H1 (cell line): ENCODE measurements at regions not wholly inside any gene's neighbourhood (a gene's known extent, or its start where the extent isn't known, plus 50 kb on each side); places are given as distances from the start of the nearest gene placed in this dataset.

Source experiments
- CTCF ChIA-PET: fragments of 300-600 bp; sonication (Branson Sonifier 250); formaldehyde crosslinking; loops from one replicate; lab custom pipeline; 2021; ENCODE audit not compliant: partially characterized antibody; lab: Charles Lee
- POLR2A ChIA-PET: fragments of 300-600 bp; sonication (Branson Sonifier 250); formaldehyde crosslinking; loops from one replicate; lab custom pipeline; 2021; ENCODE audit warnings: inconsistent platforms; ENCODE audit not compliant: partially characterized antibody; lab: Charles Lee
- DNase-seq, 2 experiments: peaks; one replicate each; pipeline versions ENCODE4 v3.0.0 to v3.0.0-alpha.2; 2010 to 2022; ENCODE audit warnings: low spot score in 2 of 2, low read depth in 1 of 2, mixed read lengths in 1 of 2
- FAIRE-seq: peaks from 2 replicates; lab custom pipeline; 2011; peaks lifted over from hg19 to GRCh38; lab: Jason Lieb, UNC
- H2AFZ ChIP-seq: 2 replicates; pipeline ENCODE4 v1.8.1; 2012; ENCODE audit warnings: low read length, inconsistent platforms
- H2AK5ac ChIP-seq: 2 replicates; pipeline ENCODE4 v1.6.1; 2013; ENCODE audit warnings: low read depth, low read length
- H2BK120ac ChIP-seq: replicated peaks from 2 replicates; pipeline ENCODE3; 2013; ENCODE audit warnings: low read depth, low read length, inconsistent platforms
- H2BK12ac ChIP-seq: 2 replicates; pipeline ENCODE4 v1.6.1; 2013; ENCODE audit warnings: low read depth, low read length
- H2BK15ac ChIP-seq: 2 replicates; pipeline ENCODE4 v1.6.1; 2013; ENCODE audit warnings: low read length
- H2BK20ac ChIP-seq: 2 replicates; pipeline ENCODE4 v1.6.1; 2013; ENCODE audit warnings: low read length
- H2BK5ac ChIP-seq: 2 replicates; pipeline ENCODE4 v1.6.1; 2013; ENCODE audit warnings: low read depth, low read length
- H3K14ac ChIP-seq: 2 replicates; pipeline ENCODE4 v1.6.1; 2013; ENCODE audit warnings: inconsistent platforms; ENCODE audit not compliant: insufficient read length
- H3K18ac ChIP-seq: 2 replicates; pipeline ENCODE4 v1.6.1; 2013; ENCODE audit warnings: low read length; ENCODE audit errors: extremely low read depth
- H3K23ac ChIP-seq: 2 replicates; pipeline ENCODE4 v1.6.1; 2013; ENCODE audit warnings: inconsistent platforms; ENCODE audit not compliant: insufficient read length
- H3K23me2 ChIP-seq: 2 replicates; pipeline ENCODE4 v1.6.1; 2013; ENCODE audit warnings: low read depth, low read length
- H3K27ac ChIP-seq: 2 replicates; pipeline ENCODE4 v1.6.1; 2011; ENCODE audit warnings: low read depth, low read length, inconsistent platforms
- H3K27me3 ChIP-seq, 4 experiments: replicated peaks in 1 of 4; 1 replicate in 1 of 4; 2 replicates in 3 of 4; pipeline versions ENCODE4 v1.6.1 to v1.8.1; 2011 to 2013; ENCODE audit warnings: low read length in 3 of 4, mild to moderate bottlenecking in 3 of 4, inconsistent platforms in 2 of 4, mixed read lengths in 2 of 4, moderate library complexity in 1 of 4; ENCODE audit not compliant: control insufficient read depth in 3 of 4, insufficient read depth in 3 of 4; ENCODE audit errors: extremely low read depth in 1 of 4
- H3K36me3 ChIP-seq, 4 experiments: 2 replicates each; pipeline versions ENCODE4 v1.6.1 to v1.8.1; 2011 to 2013; ENCODE audit warnings: mild to moderate bottlenecking in 4 of 4, low read length in 3 of 4, moderate library complexity in 2 of 4, control low read depth in 1 of 4, inconsistent platforms in 1 of 4; ENCODE audit not compliant: insufficient read depth in 4 of 4, control insufficient read depth in 2 of 4
- H3K4ac ChIP-seq: replicated peaks from 2 replicates; pipeline ENCODE3; 2013; ENCODE audit warnings: low read length, low read depth, mixed read lengths, inconsistent platforms; ENCODE audit not compliant: insufficient read length
- H3K4me1 ChIP-seq, 4 experiments: replicated peaks in 1 of 4; 1 replicate in 1 of 4; 2 replicates in 3 of 4; pipeline versions ENCODE4 v1.6.1 to v1.8.1; 2011 to 2013; ENCODE audit warnings: low read length in 3 of 4, inconsistent platforms in 2 of 4, mixed read lengths in 1 of 4; ENCODE audit not compliant: insufficient read depth in 4 of 4, control insufficient read depth in 3 of 4
- H3K4me2 ChIP-seq, 2 experiments: 2 replicates each; pipeline versions ENCODE4 v1.6.1 to v1.8.1; 2011 to 2013; ENCODE audit warnings: low read depth in 2 of 2, low read length in 2 of 2, control low read depth in 1 of 2, inconsistent platforms in 1 of 2, mild to moderate bottlenecking in 1 of 2; ENCODE audit not compliant: insufficient read depth in 1 of 2
- H3K4me3 ChIP-seq, 4 experiments: fragments of 200-600, 300-600 bp in 1 of 4; sonication (generic), shearing (Covaris generic), sonication (Bioruptor Twin) in 1 of 4; 2 replicates each; pipeline versions ENCODE4 v1.5.1 to v1.8.1; 2011 to 2016; ENCODE audit warnings: low read length in 4 of 4, low read depth in 3 of 4, control low read depth in 2 of 4, inconsistent platforms in 2 of 4, mild to moderate bottlenecking in 2 of 4, mixed read lengths in 1 of 4, moderate library complexity in 1 of 4; ENCODE audit not compliant: insufficient read depth in 2 of 4; ENCODE audit errors: extremely low read depth in 1 of 4
- H3K56ac ChIP-seq: replicated peaks from 2 replicates; pipeline ENCODE3; 2013; ENCODE audit warnings: low read depth, mild to moderate bottlenecking, mixed read lengths, low read length, inconsistent platforms; ENCODE audit not compliant: insufficient read length
- H3K79me1 ChIP-seq: 2 replicates; pipeline ENCODE4 v1.6.1; 2013; ENCODE audit warnings: low read depth, low read length, control low read depth
- H3K79me2 ChIP-seq, 2 experiments: 2 replicates each; pipeline versions ENCODE4 v1.6.1 to v1.8.1; 2012 to 2013; ENCODE audit warnings: low read length in 2 of 2, mild to moderate bottlenecking in 2 of 2, inconsistent platforms in 1 of 2; ENCODE audit not compliant: insufficient read depth in 2 of 2, control insufficient read depth in 1 of 2
- H3K9ac ChIP-seq, 4 experiments: replicated peaks in 1 of 4; 1 replicate in 1 of 4; 2 replicates in 3 of 4; pipeline versions ENCODE4 v1.6.1 to v1.8.1; 2011 to 2013; ENCODE audit warnings: low read depth in 3 of 4, low read length in 3 of 4, control low read depth in 2 of 4, mild to moderate bottlenecking in 2 of 4, moderate library complexity in 2 of 4, inconsistent platforms in 1 of 4; ENCODE audit errors: extremely low read depth in 1 of 4
- H3K9me3 ChIP-seq, 2 experiments: 2 replicates each; pipeline versions ENCODE4 v1.6.1 to v1.8.1; 2012 to 2013; ENCODE audit warnings: mild to moderate bottlenecking in 2 of 2, moderate library complexity in 2 of 2, control low read depth in 1 of 2, inconsistent platforms in 1 of 2, low read depth in 1 of 2, low read length in 1 of 2, mixed read lengths in 1 of 2; ENCODE audit not compliant: insufficient read depth in 2 of 2
- H4K20me1 ChIP-seq, 2 experiments: replicated peaks in 1 of 2; 2 replicates each; pipeline versions ENCODE3 to v1.8.1; 2011 to 2013; ENCODE audit warnings: inconsistent platforms in 2 of 2, low read length in 2 of 2, mild to moderate bottlenecking in 1 of 2; ENCODE audit not compliant: insufficient read depth in 2 of 2, control insufficient read depth in 1 of 2
- H4K5ac ChIP-seq: 2 replicates; pipeline ENCODE4 v1.6.1; 2013; ENCODE audit warnings: low read length, low read depth, mixed read lengths, inconsistent platforms; ENCODE audit not compliant: insufficient read length
- H4K8ac ChIP-seq: 2 replicates; pipeline ENCODE4 v1.8.0; 2013; ENCODE audit warnings: mild to moderate bottlenecking, moderate library complexity, low read length, inconsistent platforms; ENCODE audit not compliant: insufficient read depth; ENCODE audit errors: extremely low read depth
- H4K91ac ChIP-seq: replicated peaks from 2 replicates; pipeline ENCODE3; 2013; ENCODE audit warnings: low read length, mixed read lengths, inconsistent platforms; ENCODE audit not compliant: insufficient read length
- CBX5 ChIP-seq: fragments of 300-800, 300-1000 bp; sonication (generic); IDR thresholded peaks from 2 replicates; pipeline ENCODE4 v1.7.1; 2016; ENCODE audit warnings: antibody characterized with exemption, low read length, low read depth
- CTCF ChIP-seq, 3 experiments: IDR thresholded peaks; 1 replicate in 2 of 3; 2 replicates in 1 of 3; pipeline versions ENCODE4 v1.5.1 to v1.6.1; 2011; ENCODE audit warnings: low read length in 3 of 3, mild to moderate bottlenecking in 3 of 3, inconsistent platforms in 2 of 3, low read depth in 1 of 3, moderate library complexity in 1 of 3; ENCODE audit not compliant: insufficient read depth in 1 of 3; ENCODE audit errors: control extremely low read depth in 1 of 3
- EZH2 ChIP-seq: fragments of 200-600 bp; sonication (generic); IDR thresholded peaks from 2 replicates; pipeline ENCODE4 v1.7.1; 2012; ENCODE audit warnings: low read depth, mild to moderate bottlenecking, moderate library complexity, low read length, inconsistent platforms; ENCODE audit not compliant: severe bottlenecking
- FOSL1 ChIP-seq: IDR thresholded peaks from 2 replicates; pipeline ENCODE4 v1.6.1; 2011; ENCODE audit warnings: mild to moderate bottlenecking, low read depth, low read length, moderate library complexity; ENCODE audit not compliant: insufficient read depth
- GABPA ChIP-seq: IDR thresholded peaks from 2 replicates; pipeline ENCODE4 v1.6.1; 2011; ENCODE audit warnings: mild to moderate bottlenecking, low read length, moderate library complexity, borderline replicate concordance; ENCODE audit not compliant: insufficient read depth
- JUN ChIP-seq: IDR thresholded peaks from 2 replicates; pipeline ENCODE4 v1.6.1; 2011; ENCODE audit warnings: low read depth, mild to moderate bottlenecking, improper control_type of control experiment, low read length
- JUND ChIP-seq: IDR thresholded peaks from 2 replicates; pipeline ENCODE4 v1.6.1; 2011; ENCODE audit warnings: mild to moderate bottlenecking, improper control_type of control experiment, low read length
- MAX ChIP-seq: IDR thresholded peaks from 2 replicates; pipeline ENCODE4 v1.6.1; 2012; ENCODE audit warnings: inconsistent platforms
- SP1 ChIP-seq: IDR thresholded peaks from 2 replicates; pipeline ENCODE4 v1.6.1; 2011; ENCODE audit warnings: low read depth, low read length
- SP4 ChIP-seq: IDR thresholded peaks from 2 replicates; pipeline ENCODE4 v1.6.1; 2012; ENCODE audit warnings: low read length, inconsistent platforms
- TAF1 ChIP-seq: IDR thresholded peaks from 2 replicates; pipeline ENCODE4 v1.6.1; 2011; ENCODE audit warnings: mild to moderate bottlenecking, low read depth, low read length
- TBP ChIP-seq: IDR thresholded peaks from 2 replicates; pipeline ENCODE4 v1.6.1; 2011; ENCODE audit warnings: low read depth, low read length, improper control_type of control experiment
- TCF12 ChIP-seq: IDR thresholded peaks from 2 replicates; pipeline ENCODE4 v1.6.1; 2011; ENCODE audit warnings: low read depth, mild to moderate bottlenecking, low read length
- TEAD4 ChIP-seq: IDR thresholded peaks from 2 replicates; pipeline ENCODE4 v1.6.1; 2012; ENCODE audit warnings: low read depth, low read length, inconsistent platforms, mixed read lengths
- WGBS, 2 experiments: shearing (Covaris generic) in 1 of 2; methylation state at CpG; one replicate each; pipeline versions ENCODE4 v1.1.6 to v1.1.7; 2013 to 2015; ENCODE audit warnings: low lambda C conversion rate in 2 of 2, mixed read lengths in 2 of 2, inconsistent platforms in 1 of 2, low coverage in 1 of 2, missing lambda C conversion rate in 1 of 2; ENCODE audit not compliant: insufficient replicate concordance in 2 of 2, insufficient coverage in 1 of 2, insufficient read length in 1 of 2; ENCODE audit errors: extremely low coverage in 1 of 2, missing lambda C conversion rate in 1 of 2; 5-methylcytosine and 5-hydroxymethylcytosine counted together

GRCh38 chrX:45381366-45381765 lies 180.7 kb upstream of the DIPK2B start:
- H3K4me3 ChIP-seq, result no peak overlapping the region
- no peaks in the 10 kb centered on the region for H4K20me1 ChIP-seq
- no peak overlapping the region for H2BK12ac ChIP-seq
- H3K4me2 ChIP-seq, result no peak overlapping the region
- no peak overlapping the region for H3K18ac ChIP-seq
- H2AFZ ChIP-seq, result no peak overlapping the region
- WGBS, 2 experiments, result 91% methylated on average over 18 of the region's 24 CpGs; no CpG with 5 or more reads in 1 of the 2 experiments
- H4K91ac ChIP-seq, result no peak overlapping the region
- no peak overlapping the region for H2AK5ac ChIP-seq
- ChIA-PET POLR2A (no interaction called here), CTCF (no interaction called here)
- no peak overlapping the region for H3K56ac ChIP-seq
- no peak overlapping the region for H3K14ac ChIP-seq
- H3K9ac ChIP-seq, result no peak overlapping the region
- no peaks in the 10 kb centered on the region for H3K79me2 ChIP-seq
- H4K8ac ChIP-seq, result no peak overlapping the region
- no peaks in the 10 kb centered on the region for H3K27me3 ChIP-seq
- no peak overlapping the region for H3K27ac ChIP-seq
- H4K5ac ChIP-seq, result no peak overlapping the region
- H2BK5ac ChIP-seq, result no peak overlapping the region
- no peaks in the 10 kb centered on the region for H3K4me1 ChIP-seq
- no peak overlapping the region for H2BK15ac ChIP-seq
- no peaks in the 10 kb centered on the region for H3K9me3 ChIP-seq
- no peak overlapping the region for H3K4ac ChIP-seq
- H3K23ac ChIP-seq, result no peak overlapping the region
- FAIRE-seq (no peak), DNase-seq (no peak)
- H2BK120ac ChIP-seq, result no peak overlapping the region
- H3K79me1 ChIP-seq, result no peaks in the 10 kb centered on the region
- H3K23me2 ChIP-seq, result no peaks in the 10 kb centered on the region
- no peaks in the 10 kb centered on the region for H3K36me3 ChIP-seq
- no peak overlapping the region for H2BK20ac ChIP-seq
- TF ChIP-seq CBX5 (no peak), MAX (no peak), TBP (no peak), FOSL1 (no peak), GABPA (no peak), SP1 (no peak), JUN (no peak), EZH2 (no peak), TCF12 (no peak), TAF1 (no peak), JUND (no peak), CTCF (IDR thresholded peaks at IDR 0.05; ENCODE audit: control extremely low read depth in 1 of 3, insufficient read depth in 1 of 3, low read depth in 1 of 3, low read length in 3 of 3) (no peak), SP4 (no peak), TEAD4 (no peak)
